Stomach (tissue), 4 donors: ENCODE measurements at regions not wholly inside any gene's neighbourhood (a gene's known extent, or its start where the extent isn't known, plus 50 kb on each side); places are given as distances from the start of the nearest gene placed in this dataset.

Source experiments
- EP300 ChIP-seq: sonication (generic); formaldehyde crosslinking; IDR thresholded peaks from one replicate; pipeline ENCODE4 v1.6.1; 2017; ENCODE audit warnings: antibody characterized with exemption
- POLR2A ChIP-seq, 4 donors: fragments of 450-650 bp; IDR thresholded peaks; one replicate each; pipeline ENCODE4 v1.6.1; 2016; ENCODE audit warnings: antibody characterized with exemption in 4 of 4, control low read depth in 2 of 4, mild to moderate bottlenecking in 1 of 4, moderate library complexity in 1 of 4
- TF ChIP-seq, protein P1 (sequence below), 7 experiments: fragments of 450-650 bp in 4 of 7; fragments of 200-600 bp in 3 of 7; sonication (generic) in 3 of 7; IDR thresholded peaks; one replicate each; pipeline ENCODE4 v1.5.1; 2016 to 2019; ENCODE audit warnings: antibody characterized with exemption in 7 of 7, control low read depth in 2 of 7, mild to moderate bottlenecking in 1 of 7

DNA sequence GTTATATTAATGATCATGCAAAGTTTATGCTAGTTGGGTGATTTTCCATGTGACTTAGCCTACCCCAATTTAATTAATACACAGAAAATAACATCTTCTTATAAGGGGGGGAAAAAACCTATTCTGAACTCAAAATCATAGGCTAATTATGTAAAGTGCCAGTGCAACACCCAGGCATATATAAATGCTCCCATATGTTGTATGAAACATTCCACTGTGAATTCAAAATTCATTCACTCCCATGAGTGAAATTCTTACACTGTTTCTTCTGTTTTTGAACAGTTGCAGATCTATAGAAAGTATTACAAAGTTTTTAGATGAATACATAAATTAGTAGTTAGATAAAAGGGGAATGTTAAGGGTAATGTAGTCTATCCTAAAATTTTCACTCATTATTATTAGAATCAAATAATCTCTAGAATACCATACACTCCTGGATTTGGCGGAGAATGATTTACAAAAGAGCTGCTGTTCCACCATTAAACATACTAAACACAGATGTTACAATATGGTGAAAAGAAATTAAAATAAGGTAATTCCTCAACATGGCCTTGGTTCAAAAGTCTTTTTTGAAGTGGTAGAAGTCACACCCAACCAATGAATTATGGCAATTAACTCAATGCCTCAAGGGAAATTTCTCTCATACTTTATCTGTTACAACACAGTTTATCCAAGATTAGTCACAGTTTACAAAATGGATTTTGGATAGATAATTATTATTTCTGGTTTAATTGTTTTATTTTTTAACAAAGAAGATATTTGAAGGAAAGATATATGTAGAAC is 454.1 kb upstream of the FLRT2 start:
- TF ChIP-seq, protein P1, sequence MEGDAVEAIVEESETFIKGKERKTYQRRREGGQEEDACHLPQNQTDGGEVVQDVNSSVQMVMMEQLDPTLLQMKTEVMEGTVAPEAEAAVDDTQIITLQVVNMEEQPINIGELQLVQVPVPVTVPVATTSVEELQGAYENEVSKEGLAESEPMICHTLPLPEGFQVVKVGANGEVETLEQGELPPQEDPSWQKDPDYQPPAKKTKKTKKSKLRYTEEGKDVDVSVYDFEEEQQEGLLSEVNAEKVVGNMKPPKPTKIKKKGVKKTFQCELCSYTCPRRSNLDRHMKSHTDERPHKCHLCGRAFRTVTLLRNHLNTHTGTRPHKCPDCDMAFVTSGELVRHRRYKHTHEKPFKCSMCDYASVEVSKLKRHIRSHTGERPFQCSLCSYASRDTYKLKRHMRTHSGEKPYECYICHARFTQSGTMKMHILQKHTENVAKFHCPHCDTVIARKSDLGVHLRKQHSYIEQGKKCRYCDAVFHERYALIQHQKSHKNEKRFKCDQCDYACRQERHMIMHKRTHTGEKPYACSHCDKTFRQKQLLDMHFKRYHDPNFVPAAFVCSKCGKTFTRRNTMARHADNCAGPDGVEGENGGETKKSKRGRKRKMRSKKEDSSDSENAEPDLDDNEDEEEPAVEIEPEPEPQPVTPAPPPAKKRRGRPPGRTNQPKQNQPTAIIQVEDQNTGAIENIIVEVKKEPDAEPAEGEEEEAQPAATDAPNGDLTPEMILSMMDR (IDR thresholded peaks at IDR 0.05), result no peak
- TF ChIP-seq POLR2A (IDR thresholded peaks at IDR 0.05) (no peak), EP300 (no peak)
